Ectodermal cell (in vitro differentiated cells): ENCODE measurements at regions not wholly inside any gene's neighbourhood (a gene's known extent, or its start where the extent isn't known, plus 50 kb on each side); places are given as distances from the start of the nearest gene placed in this dataset.

Experiments used
- H3K27ac ChIP-seq: 2 replicates; pipeline ENCODE4 v1.7.0; 2013; ENCODE audit warnings: mild to moderate bottlenecking, low read depth, low read length; ENCODE audit not compliant: insufficient read depth, poor library complexity, severe bottlenecking
- H3K27me3 ChIP-seq: 2 replicates; pipeline ENCODE4 v1.7.0; 2013; ENCODE audit warnings: mild to moderate bottlenecking, low read length; ENCODE audit not compliant: insufficient read depth, control insufficient read depth, poor library complexity, severe bottlenecking
- H3K36me3 ChIP-seq: one replicate; pipeline ENCODE4 v1.7.0; 2013; ENCODE audit warnings: low read length; ENCODE audit not compliant: control insufficient read depth, insufficient read depth
- H3K4me1 ChIP-seq: one replicate; pipeline ENCODE4 v1.7.0; 2013; ENCODE audit warnings: low read length; ENCODE audit not compliant: control insufficient read depth, insufficient read depth
- H3K4me3 ChIP-seq: 2 replicates; pipeline ENCODE4 v1.7.0; 2013; ENCODE audit warnings: low read depth, low read length, control low read depth; ENCODE audit not compliant: insufficient read depth
- H3K9me3 ChIP-seq: 2 replicates; pipeline ENCODE4 v1.7.0; 2013; ENCODE audit warnings: mild to moderate bottlenecking, low read length, moderate library complexity; ENCODE audit not compliant: control insufficient read depth
- WGBS, 2 experiments: methylation state at CpG; one replicate each; pipeline ENCODE4 v1.1.7; 2013; ENCODE audit warnings: missing lambda C conversion rate in 2 of 2; 5-methylcytosine and 5-hydroxymethylcytosine counted together

DNA sequence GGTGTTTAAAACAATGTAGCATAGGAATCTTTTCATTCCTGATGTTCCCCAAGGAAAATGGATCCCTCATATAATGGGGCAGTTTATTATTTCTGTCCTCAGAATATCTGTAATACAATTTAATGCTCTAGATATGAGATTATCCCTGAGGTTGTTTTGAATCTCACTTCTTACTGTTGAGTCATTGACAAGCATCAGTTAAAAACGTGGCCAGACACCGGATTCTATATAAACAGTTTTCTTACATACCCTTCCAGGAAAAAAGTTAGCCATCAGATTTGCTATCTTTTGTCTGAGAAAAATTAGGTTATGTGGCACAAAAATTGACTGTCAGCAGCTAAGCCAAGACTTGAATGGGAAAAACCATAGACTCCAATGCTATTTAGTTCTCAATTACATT, 539.8 kb upstream of the CELF2 start:
- no peak overlapping the region for H3K27ac ChIP-seq
- H3K4me3 ChIP-seq: no peak overlapping the region
- no peaks in the 10 kb centered on the region for H3K27me3 ChIP-seq
- peaks cover 2% of the 10 kb centered on the region for H3K4me1 ChIP-seq
- no peaks in the 10 kb centered on the region for H3K36me3 ChIP-seq
- H3K9me3 ChIP-seq: no peaks in the 10 kb centered on the region
- WGBS, 2 experiments: 84 to 92% methylated on average over 2 of the region's 2 CpGs

DNA sequence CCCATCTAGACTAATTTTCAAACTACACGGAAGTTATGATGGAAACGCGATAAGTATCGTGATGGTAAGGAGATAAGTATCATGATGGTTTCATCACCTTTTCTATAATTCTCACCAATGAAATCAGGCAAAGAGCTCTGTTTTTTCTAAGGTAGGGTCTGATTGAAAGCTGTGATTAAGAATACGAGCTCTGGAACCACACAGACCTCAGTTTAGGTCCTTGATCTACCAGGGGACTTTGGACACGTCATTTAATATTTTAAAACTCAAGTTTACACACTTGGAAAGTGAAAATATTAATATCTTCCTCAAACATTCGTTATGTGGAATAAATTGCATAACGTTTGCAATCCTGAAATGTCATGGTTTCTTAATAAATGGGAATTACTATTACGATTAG, 538.2 kb upstream of the CELF2 start:
- WGBS, 2 experiments: 92 to 100% methylated on average over 4 to 7 of the region's 9 CpGs
- Histone ChIP-seq H3K9me3 (no peaks in the 10 kb centered on the region), H3K36me3 (no peaks in the 10 kb centered on the region), H3K4me3 (no peak overlapping the region), H3K4me1 (peaks cover 2% of the 10 kb centered on the region), H3K27me3 (no peaks in the 10 kb centered on the region), H3K27ac (no peak overlapping the region)

DNA sequence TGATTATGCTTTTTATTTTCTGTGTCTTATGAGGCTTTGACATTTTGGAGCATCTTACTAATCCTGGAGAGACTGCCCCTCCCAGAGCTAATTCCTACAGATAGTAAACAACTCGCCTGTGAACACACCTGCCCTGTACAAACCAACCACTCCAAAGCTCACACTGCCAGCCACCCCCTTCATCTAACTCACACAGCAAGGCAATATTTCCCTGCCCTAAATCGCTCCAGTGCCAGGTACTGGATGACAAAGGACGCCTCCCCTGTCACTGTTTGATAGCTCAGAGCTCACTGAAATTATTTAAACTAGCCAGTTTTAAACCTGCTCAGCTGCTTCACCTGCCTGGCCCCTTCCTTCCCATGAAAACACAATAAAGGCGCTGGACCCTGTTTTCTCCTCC, 535.1 kb upstream of the CELF2 start:
- no peaks in the 10 kb centered on the region for H3K9me3 ChIP-seq
- WGBS, 2 experiments: 78% methylated on average over 4 of the region's 4 CpGs
- no peak overlapping the region for H3K27ac ChIP-seq
- H3K4me1 ChIP-seq: peaks cover 2% of the 10 kb centered on the region
- H3K27me3 ChIP-seq: no peaks in the 10 kb centered on the region
- no peak overlapping the region for H3K4me3 ChIP-seq
- no peaks in the 10 kb centered on the region for H3K36me3 ChIP-seq

DNA sequence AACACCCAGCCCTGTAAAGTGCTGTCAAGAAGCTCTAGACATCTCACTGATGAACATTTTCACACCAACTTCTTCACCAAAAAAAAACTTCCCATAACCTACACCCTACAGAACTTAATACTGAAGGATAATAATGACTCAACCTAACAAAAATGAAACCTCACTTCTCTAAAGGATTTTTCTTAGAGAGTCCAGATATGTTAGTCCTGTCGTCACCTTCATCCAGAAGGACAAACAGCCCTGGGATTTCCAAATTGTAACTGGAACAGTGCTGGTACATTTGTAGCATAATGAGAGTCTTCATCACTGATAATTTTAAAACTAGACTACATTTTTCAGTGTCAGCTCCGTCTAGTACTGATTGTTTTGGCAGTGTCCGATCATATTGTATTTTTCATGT, 528.6 kb upstream of the CELF2 start:
- H3K36me3 ChIP-seq: no peaks in the 10 kb centered on the region

DNA sequence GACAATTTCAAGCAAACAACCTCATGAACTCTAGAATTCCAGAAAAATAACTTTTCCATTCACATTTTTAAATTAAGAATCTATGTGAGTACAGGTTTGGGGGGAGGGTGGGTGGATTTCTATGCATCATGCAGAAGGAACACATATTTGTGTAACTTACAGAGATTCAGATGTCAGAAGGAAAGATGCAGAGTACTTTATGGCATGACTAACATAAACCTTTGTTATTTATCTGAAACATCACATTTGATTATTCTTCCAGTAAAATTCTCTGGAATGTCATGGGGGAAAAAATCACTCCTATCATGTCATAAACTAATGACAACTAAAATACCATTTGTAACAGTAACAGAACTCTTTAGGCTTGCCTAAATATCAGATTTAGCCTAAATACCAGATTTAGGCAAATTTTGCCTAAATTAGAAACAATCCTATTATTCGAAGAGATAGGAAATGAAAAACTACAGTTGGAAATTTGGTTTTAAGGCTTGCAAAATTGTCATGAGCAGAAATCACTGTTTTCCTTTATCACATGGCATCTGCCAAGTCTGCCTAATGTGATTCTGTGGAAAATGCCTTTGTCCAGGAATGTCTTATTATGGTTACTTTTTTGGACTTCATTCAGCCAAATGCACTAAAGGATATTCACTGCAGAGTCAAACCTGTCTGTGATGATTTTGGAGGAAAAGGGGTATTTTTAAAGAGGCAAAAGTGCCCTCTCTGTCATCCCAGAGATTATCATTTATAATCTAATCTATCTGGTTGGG, 527.7 kb upstream of the CELF2 start:
- no peaks in the 10 kb centered on the region for H3K4me1 ChIP-seq
- no peak overlapping the region for H3K4me3 ChIP-seq
- H3K9me3 ChIP-seq: no peaks in the 10 kb centered on the region
- H3K27me3 ChIP-seq: no peaks in the 10 kb centered on the region
- H3K36me3 ChIP-seq: no peaks in the 10 kb centered on the region
- 92 to 100% methylated on average over 1 of the region's 1 CpG for WGBS, 2 experiments
- no peak overlapping the region for H3K27ac ChIP-seq

More for the DNA sequence above, 528.6 kb upstream of the CELF2 start:
- no peaks in the 10 kb centered on the region for H3K9me3 ChIP-seq
- H3K4me1 ChIP-seq: no peaks in the 10 kb centered on the region
- H3K27ac ChIP-seq: no peak overlapping the region
- WGBS, 2 experiments: 100% methylated on average over 3 of the region's 3 CpGs
- H3K27me3 ChIP-seq: no peaks in the 10 kb centered on the region
- no peak overlapping the region for H3K4me3 ChIP-seq

DNA sequence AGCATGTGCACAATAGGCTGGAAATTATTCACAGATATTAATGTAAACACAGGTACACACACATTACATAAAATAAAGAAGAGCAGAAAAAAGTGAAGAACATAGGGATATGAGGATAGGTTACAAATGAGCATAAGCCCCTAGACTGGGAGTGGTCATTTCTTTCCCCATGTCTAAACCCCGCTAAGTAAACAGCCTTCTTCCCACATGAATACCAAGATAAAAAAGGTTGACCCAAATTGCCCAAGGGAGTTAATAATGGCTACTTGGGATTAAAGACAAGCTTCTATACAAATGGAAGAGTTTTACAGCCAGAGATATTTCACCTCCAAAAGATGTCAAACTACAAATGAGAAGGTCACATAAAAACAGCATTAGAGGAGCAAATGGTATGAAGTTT, 527.1 kb upstream of the CELF2 start:
- Histone ChIP-seq H3K36me3 (no peaks in the 10 kb centered on the region), H3K27me3 (no peaks in the 10 kb centered on the region), H3K4me1 (no peaks in the 10 kb centered on the region), H3K4me3 (no peak overlapping the region), H3K9me3 (no peaks in the 10 kb centered on the region), H3K27ac (no peak overlapping the region)
- 44 to 53% methylated on average over 1 of the region's 1 CpG for WGBS, 2 experiments

DNA sequence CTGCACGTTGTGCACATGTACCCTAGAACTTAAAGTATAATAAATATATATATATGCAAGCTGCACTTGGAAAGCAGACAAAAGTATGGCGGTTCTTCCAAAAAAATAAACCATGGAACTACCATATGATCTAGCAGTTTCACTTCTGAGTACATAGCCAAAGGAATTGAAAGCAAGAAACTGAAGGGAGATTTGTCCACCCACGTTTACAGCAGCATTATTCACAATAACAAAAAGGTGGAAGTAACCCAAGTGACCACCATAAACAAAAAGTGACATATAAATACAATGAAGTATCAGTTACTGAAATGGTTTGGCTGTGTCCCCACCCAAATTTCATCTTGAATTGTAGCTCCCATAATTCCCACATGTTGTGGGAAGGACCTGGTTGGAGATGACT, 525.3 kb upstream of the CELF2 start:
- H3K4me1 ChIP-seq: no peaks in the 10 kb centered on the region
- no peaks in the 10 kb centered on the region for H3K36me3 ChIP-seq
- H3K9me3 ChIP-seq: no peaks in the 10 kb centered on the region
- H3K27ac ChIP-seq: no peak overlapping the region
- WGBS, 2 experiments: 80 to 85% methylated on average over 2 of the region's 3 CpGs
- H3K27me3 ChIP-seq: no peaks in the 10 kb centered on the region
- no peak overlapping the region for H3K4me3 ChIP-seq

DNA sequence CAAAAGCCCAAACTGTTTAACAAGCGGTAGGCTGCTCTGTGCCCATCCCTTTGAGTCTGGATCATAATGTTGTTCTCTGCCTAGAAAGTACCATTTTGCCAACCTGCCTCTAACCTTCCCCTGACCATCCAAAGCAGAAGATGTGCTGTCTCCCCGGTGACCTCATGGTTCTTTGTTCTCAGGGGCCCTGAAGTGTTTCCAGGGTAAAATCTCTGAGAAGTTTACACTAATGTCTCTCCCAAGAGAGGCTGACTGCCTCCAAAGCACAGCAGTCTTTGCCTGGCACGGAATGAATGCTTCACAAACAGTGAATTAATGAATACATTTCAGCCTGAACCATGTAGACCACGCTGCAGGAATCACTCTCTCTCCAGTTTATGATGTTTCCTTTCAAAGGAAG, 523.8 kb upstream of the CELF2 start:
- 81 to 89% methylated on average over 4 of the region's 4 CpGs for WGBS, 2 experiments
- Histone ChIP-seq H3K27me3 (no peaks in the 10 kb centered on the region), H3K27ac (no peak overlapping the region), H3K4me1 (no peaks in the 10 kb centered on the region), H3K4me3 (no peak overlapping the region), H3K9me3 (no peaks in the 10 kb centered on the region), H3K36me3 (no peaks in the 10 kb centered on the region)

DNA sequence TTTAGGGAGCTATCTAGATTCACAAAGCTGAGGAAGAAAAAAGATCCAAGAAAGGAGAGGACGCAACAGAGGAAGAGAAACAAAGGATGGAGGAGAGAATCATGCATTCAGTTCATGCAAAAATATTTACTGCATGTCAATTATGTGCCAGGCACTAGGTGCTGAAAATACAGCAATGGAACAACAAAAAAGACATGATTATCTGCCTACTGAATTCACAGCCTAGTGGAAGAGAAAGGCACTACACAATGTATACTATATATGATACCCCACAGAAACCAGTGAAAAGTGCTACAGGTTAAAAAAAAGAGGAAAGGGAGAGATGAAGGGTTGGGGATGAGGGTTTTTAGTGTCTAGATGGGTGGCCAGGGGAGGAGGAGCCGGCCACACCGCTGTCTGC, 520.4 kb upstream of the CELF2 start:
- 93% methylated on average over 3 of the region's 3 CpGs for WGBS, 2 experiments
- no peak overlapping the region for H3K4me3 ChIP-seq

DNA sequence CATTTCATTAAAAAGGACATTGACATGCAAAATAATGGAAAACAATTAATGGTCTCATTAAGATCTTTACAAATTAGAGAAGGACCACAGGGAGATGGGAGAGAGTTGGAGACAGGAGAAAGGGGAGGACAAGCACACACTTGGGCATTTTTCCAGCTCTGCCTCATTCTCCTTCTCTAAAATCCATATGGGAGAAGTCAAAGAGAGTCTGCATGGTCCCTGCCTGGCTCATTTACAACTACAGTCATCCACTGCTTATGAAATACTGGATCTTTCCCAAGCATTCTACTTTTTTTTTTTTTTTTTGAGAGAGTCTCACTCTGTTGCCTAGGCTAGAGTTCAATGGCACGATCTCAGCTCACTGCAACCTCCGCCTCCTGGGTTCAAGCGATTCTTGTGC, 518.9 kb upstream of the CELF2 start:
- Histone ChIP-seq H3K36me3 (no peaks in the 10 kb centered on the region), H3K27ac (no peak overlapping the region), H3K4me1 (no peaks in the 10 kb centered on the region), H3K9me3 (no peaks in the 10 kb centered on the region), H3K4me3 (no peak overlapping the region), H3K27me3 (no peaks in the 10 kb centered on the region)
- whole genome bisulfite sequencing, 2 experiments: 88 to 97% methylated on average over 3 of the region's 3 CpGs

More for the DNA sequence above, 520.4 kb upstream of the CELF2 start:
- Histone ChIP-seq H3K27ac (no peak overlapping the region), H3K9me3 (no peaks in the 10 kb centered on the region), H3K4me1 (no peaks in the 10 kb centered on the region), H3K27me3 (no peaks in the 10 kb centered on the region), H3K36me3 (no peaks in the 10 kb centered on the region)

DNA sequence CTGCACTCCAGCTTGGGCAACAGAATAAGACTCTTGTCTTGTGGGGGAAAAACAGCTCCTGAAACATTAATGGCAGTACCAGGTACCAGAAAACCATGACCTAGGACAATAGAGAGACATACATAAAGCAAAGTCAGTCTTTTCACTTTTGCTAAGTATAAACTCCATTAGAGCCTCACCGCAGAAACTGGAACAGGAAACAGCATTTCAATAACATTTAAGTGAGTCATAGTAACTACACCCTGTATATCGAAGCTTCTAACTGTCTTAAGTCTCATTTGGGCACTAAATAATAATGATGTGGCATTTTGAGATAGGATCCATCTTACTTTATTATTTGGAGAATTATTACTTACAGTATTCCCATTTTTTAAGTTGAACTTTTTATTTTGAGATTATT, 517.8 kb upstream of the CELF2 start:
- Histone ChIP-seq H3K4me1 (no peaks in the 10 kb centered on the region), H3K9me3 (no peaks in the 10 kb centered on the region), H3K27me3 (no peaks in the 10 kb centered on the region), H3K4me3 (no peak overlapping the region), H3K36me3 (no peaks in the 10 kb centered on the region), H3K27ac (no peak overlapping the region)
- WGBS, 2 experiments: 95 to 100% methylated on average over 1 to 2 of the region's 2 CpGs
